ENCODE measurements at regions not wholly inside any gene's neighbourhood (a gene's known extent, or its start where the extent isn't known, plus 50 kb on each side); places are given as distances from the start of the nearest gene placed in this dataset.
A peak's percentile ranks its signal among the peaks of the same experiment; 100 is the strongest.

- TF ChIP-seq CTCF (IDR thresholded peaks at IDR 0.05): no peak
- DNase-seq: no peak
- Histone ChIP-seq H3K4me1 (ENCODE audit: insufficient read depth, low read length) (peaks cover 21% of the 10 kb centered on the region), H3K4me3 (ENCODE audit: low read length) (no peak overlapping the region), H3K9me3 (ENCODE audit: control insufficient read depth in 1 of 2, insufficient read depth in 1 of 2, low read length in 2 of 2) (no peaks in the 10 kb centered on the region), H3K27me3 (ENCODE audit: control insufficient read depth in 1 of 2, insufficient read depth in 2 of 2, low read length in 2 of 2) (no peaks in the 10 kb centered on the region), H3K27ac (ENCODE audit: low read depth in 1 of 2, low read length in 2 of 2) (no peak overlapping the region), H3K36me3 (ENCODE audit: insufficient read depth, low read length) (no peaks in the 10 kb centered on the region)
- ATAC-seq (ENCODE audit: poor library complexity): no peak
- POLR2A ChIA-PET: no interaction called here
- Mint-ChIP-seq H3K27ac (no peak overlapping the region), H3K4me1 (ENCODE audit: low read depth) (peaks cover 6% of the 10 kb centered on the region), H3K9me3 (no peaks in the 10 kb centered on the region), H3K4me3 (no peak overlapping the region), H3K27me3 (no peaks in the 10 kb centered on the region), H3K36me3 (ENCODE audit: low read depth) (no peaks in the 10 kb centered on the region)
- intact Hi-C loops (cut with DNase I, micrococcal nuclease): loop anchor here in 1 of 2 experiments (10.0 kb wide), 1 partner anchor 119 kb away; the partner anchor contains the start of gene PPP2R5A
- CTCF ChIA-PET: no interaction called here
Measured at GRCh38 chr1:212166244-212166643, 119.0 kb upstream of the PPP2R5A start.

- ATAC-seq (ENCODE audit: poor library complexity): no peak
- intact Hi-C loops (cut with DNase I, micrococcal nuclease): loop anchor here in 1 of 2 experiments (10.0 kb wide), 1 partner anchor 118 kb away; the partner anchor contains the start of gene PPP2R5A
- Histone ChIP-seq H3K27me3 (ENCODE audit: control insufficient read depth in 1 of 2, insufficient read depth in 2 of 2, low read length in 2 of 2) (no peaks in the 10 kb centered on the region), H3K4me1 (ENCODE audit: insufficient read depth, low read length) (peaks cover 18% of the 10 kb centered on the region), H3K36me3 (ENCODE audit: insufficient read depth, low read length) (no peaks in the 10 kb centered on the region), H3K9me3 (ENCODE audit: control insufficient read depth in 1 of 2, insufficient read depth in 1 of 2, low read length in 2 of 2) (no peaks in the 10 kb centered on the region), H3K27ac (ENCODE audit: low read depth in 1 of 2, low read length in 2 of 2) (no peak overlapping the region), H3K4me3 (ENCODE audit: low read length) (no peak overlapping the region)
- H3K4me1 Mint-ChIP-seq (ENCODE audit: low read depth): peaks cover 2% of the 10 kb centered on the region
- no peaks in the 10 kb centered on the region for H3K9me3 Mint-ChIP-seq
- H3K36me3 Mint-ChIP-seq (ENCODE audit: low read depth): no peaks in the 10 kb centered on the region
- no peak for TF ChIP-seq CTCF (IDR thresholded peaks at IDR 0.05)
- CTCF ChIA-PET: no interaction called here
- no peaks in the 10 kb centered on the region for H3K27me3 Mint-ChIP-seq
- H3K4me3 Mint-ChIP-seq: no peak overlapping the region
- H3K27ac Mint-ChIP-seq: no peak overlapping the region
- POLR2A ChIA-PET: no interaction called here
- no peak for DNase-seq
Measured at GRCh38 chr1:212166644-212167043, 118.6 kb upstream of the PPP2R5A start.

GRCh38 chr1:212167098-212167497 lies 118.1 kb upstream of the PPP2R5A start:
- H3K27ac ChIP-seq (ENCODE audit: low read depth in 1 of 2, low read length in 2 of 2): no peak overlapping the region
- no peak for ATAC-seq (ENCODE audit: poor library complexity)
- H3K4me1 ChIP-seq (ENCODE audit: insufficient read depth, low read length): peaks cover 13% of the 10 kb centered on the region
- intact Hi-C loops (cut with DNase I, micrococcal nuclease): loop anchor here in 1 of 2 experiments (10.0 kb wide), 1 partner anchor 118 kb away; the partner anchor contains the start of gene PPP2R5A
- Mint-ChIP-seq H3K27me3 (no peaks in the 10 kb centered on the region), H3K36me3 (ENCODE audit: low read depth) (no peaks in the 10 kb centered on the region), H3K9me3 (no peaks in the 10 kb centered on the region), H3K4me1 (ENCODE audit: low read depth) (no peaks in the 10 kb centered on the region), H3K4me3 (no peak overlapping the region), H3K27ac (no peak overlapping the region)
- DNase-seq: peak in 1 of 14 experiments; percentile 29
- H3K27me3 ChIP-seq (ENCODE audit: control insufficient read depth in 1 of 2, insufficient read depth in 2 of 2, low read length in 2 of 2): no peaks in the 10 kb centered on the region
- ChIA-PET POLR2A (no interaction called here), CTCF (no interaction called here)
- no peak for TF ChIP-seq CTCF (IDR thresholded peaks at IDR 0.05)
- H3K36me3 ChIP-seq (ENCODE audit: insufficient read depth, low read length): no peaks in the 10 kb centered on the region
- H3K4me3 ChIP-seq (ENCODE audit: low read length): no peak overlapping the region
- H3K9me3 ChIP-seq (ENCODE audit: control insufficient read depth in 1 of 2, insufficient read depth in 1 of 2, low read length in 2 of 2): no peaks in the 10 kb centered on the region
